Stimulated activated CD8-positive, alpha-beta memory T cell treated with anti-CD3 and anti-CD28 coated beads, Interleukin-15, amount 100 ng/mL, for 1 hour (primary cell): ENCODE measurements at regions not wholly inside any gene's neighbourhood (a gene's known extent, or its start where the extent isn't known, plus 50 kb on each side); places are given as distances from the start of the nearest gene placed in this dataset.
"Not testable (repeated sequence)": the region's sequence is repeated elsewhere in the genome, so short reads cannot be mapped to it uniquely, and the experiment has no call there.

ENCODE experiments used
- DNase-seq: peaks from one replicate; pipeline ENCODE4 v3.0.0-alpha.2; 2020; ENCODE audit warnings: low read depth

DNA sequence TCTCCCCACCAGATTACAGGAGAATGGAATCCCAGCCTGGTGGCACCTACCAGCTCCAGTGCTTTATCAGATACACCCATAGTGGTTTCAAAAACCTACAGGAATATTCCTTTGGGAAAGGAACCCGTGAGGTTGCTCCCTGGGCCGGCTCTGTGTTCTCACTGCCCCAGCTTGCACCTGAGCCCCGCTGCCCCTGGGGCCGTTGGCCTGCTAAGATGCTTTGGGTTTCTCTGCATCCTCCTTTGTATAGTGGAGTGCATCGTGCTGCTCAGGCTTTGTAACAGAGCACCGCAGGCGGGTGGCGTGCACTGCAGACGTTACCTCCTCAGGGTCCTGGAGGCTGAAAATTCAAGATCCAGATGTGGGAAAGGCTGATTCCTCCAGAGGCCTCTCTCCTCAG lies 414.1 kb downstream of the BRD1 start:
- no peak for DNase-seq

DNA sequence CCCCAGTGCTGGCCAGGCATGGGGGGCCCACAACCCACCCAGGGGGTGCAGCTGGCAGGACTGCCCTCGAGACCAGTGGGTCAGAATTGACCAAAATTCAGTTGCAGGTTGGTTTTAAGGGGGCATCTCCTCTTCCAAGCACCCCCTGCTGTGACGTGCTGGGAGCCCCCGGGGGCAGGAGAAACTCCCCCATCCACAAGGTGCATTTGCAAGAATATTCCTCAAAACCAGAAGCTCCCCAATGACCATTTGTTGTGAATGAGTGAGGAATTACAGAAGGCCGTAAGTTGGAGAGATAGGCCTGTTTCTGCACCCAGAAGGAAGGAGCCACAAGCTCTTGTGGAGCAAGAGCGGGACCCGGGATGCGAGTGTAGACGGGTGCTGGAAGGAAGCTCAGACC lies 414.5 kb downstream of the BRD1 start:
- DNase-seq = no peak

DNA sequence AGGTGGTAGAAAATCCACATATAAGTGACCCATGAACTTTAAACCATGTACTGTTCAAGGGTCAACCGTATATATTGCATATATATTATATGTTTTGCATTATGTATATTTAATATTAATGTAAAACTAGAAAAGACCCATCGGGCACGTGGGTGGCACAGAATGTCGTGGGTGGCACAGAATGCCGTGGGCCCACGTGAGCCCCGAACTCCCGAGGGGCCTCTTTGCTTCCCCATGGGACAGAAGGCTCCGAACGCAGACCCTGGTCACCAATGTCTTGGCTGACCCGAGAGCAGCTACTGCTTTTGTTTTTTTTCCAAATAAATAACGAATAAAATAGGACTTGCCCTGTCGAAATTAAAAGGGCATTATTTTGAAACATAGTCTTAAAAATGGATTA lies 415.4 kb downstream of the BRD1 start:
- DNase-seq = no peak

DNA sequence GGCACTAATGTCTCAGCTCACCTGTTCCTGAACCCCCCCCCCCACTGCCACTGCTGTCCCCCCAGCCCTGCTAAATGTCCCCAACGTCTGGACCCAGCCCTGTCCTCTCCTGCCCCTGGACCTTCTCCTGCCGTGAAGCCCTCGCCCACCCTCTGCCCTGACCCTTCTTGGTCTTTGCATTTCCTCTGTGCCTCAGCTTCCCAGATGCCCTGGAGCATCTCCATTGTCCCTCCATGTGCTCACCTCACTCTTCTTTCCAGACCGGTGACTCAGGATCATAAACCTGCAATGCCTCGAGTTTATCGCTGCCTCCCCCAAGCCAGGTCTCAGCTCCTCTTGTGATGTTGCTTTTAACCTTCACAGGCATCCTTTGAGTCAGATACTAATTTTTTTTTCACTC lies 416.4 kb downstream of the BRD1 start:
- no peak for DNase-seq

DNA sequence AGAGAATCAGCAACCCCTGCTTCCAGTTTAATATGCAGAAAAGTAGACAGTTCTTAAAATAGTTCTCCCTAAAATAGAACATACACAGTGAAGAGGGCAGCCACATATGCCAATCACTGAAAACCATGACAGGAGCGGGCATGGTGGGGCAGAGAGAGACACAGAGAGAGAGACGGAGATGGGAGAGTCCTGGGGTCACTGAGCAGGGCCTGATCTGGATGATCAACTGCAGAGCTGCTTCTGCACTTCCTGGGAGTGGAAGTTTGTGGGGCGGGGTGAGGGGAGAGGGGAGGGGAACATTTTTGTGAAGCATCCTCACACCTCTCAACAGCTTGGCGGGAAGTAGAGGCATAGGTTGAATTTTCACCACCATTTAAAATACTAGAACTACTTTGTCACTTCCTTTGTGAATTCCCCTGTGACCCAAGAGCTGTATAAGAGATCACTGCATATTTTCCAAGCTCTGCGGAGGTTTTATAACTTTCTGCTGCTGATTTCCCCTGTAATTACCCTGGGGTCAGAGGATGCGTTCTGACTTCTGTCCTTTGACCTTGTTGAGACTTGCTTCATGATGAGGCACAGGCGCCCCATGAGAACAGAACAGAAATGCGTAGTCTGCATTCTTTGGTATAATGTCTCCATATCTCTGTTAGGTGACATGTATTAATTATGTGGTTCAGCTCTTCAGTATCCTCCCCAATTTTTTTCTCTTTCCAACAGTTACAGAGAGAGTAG lies 419.4 kb downstream of the BRD1 start:
- DNase-seq = no peak

DNA sequence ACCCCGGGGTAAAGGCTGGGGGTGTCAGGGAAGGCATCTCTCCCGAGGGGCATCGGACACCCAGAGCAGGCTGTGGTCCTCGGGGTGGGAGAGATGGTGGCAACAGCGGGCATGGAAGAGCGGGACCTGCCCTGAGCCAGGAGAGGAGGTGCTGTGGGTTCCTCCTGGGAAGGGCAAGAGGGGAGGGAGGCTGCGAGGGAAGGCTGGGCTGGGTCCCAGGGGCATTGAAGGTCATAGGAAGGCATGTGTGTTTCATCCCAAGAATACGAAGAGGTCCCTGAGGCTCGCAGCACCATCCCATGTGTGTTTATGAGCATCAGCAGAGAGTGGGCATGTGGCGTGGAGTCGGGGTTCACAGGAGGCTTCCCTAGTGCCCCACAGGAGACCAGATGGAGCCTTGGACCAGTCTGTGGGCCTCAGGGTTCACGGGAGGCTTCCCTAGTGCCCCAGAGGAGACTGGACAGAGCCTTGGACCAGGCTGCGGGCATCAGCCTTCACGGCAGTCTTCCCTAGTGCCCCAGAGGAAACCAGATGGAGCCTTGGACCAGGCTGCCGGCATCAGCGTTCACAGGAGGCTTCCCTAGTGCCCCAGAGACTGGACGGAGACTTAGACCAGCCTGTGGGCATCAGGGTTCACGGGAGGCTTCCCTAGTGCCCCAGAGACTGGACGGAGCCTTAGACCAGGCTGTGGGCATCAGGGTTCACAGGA lies 420.6 kb downstream of the BRD1 start:
- no peak for DNase-seq

DNA sequence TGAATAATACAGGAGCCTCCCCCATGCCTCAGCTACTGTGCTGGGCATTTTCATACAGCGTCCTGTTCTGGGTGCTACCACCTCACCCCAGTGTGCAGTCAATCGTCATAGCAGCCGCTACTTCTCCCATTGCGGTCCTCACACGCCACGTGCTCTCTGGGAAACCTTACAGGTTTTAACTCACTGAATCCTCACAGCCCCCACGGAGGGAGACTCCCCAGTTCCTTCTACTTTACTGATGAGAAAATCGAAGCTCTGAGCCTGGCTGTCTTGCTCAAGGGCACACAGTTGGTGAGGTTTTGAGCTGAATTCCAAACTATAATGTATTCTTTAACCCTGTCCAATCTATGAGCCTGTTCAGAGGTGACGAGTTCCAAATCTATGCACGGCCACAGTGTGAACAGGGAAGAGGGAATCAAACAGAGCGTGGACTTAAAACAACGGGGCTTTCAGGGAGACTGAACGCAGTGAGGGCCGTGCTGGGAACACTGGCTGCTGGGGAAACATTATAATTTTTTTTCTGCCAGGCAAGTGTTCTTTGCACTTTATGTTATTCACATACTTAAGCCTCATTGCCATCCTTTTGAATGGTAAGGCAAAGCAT lies 421.5 kb downstream of the BRD1 start:
- DNase-seq = no peak

DNA sequence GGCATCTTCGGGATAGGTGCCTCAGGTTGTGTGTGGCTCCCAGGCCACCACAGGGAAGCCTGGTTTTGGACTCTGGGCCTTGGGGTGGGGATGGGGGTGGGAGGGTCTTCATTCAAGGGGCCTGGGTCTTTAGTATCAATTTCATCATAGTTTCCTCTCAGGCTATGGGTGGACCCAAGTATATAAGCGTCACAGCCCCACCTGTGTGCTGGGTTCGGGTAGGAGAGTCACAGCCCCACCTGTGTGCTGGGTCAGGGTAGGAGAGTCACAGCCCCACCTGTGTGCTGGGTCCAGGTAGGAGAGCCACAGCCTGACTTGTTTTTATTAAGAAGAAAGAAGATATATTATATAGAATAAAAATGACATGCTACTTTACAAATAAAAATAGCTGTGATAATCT lies 422.1 kb downstream of the BRD1 start:
- no peak for DNase-seq

DNA sequence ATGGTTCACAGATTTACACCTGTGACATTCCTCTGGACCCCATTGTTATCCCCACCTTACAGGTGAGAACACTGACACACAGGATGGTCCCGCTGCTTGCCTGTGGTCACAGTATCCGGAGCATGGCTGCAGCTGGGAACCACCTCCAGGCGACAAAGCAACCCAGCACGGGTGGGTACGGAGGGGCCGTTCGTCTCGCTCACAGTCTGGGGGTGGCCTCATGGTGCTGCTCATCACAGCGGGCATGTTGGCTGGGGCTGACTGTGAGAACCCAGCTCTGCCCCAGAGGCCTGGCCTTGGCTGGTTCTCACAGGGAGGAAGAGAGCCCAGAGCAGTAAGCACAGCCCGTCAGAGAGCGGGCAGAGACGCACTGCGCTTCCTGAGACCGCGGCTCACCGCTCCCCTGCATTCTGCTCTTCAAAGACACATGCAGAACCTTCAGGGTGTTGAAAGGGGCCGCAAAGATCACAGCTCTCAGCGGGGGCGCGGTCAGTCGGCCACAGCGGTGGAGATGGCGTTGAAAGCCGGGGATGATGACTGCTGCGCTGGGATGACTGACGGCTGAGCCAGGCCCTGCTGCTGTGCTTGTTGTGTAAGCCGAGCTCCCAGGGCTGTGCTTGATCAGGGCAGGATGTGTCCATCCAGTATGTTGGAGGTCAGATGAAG lies 423.0 kb downstream of the BRD1 start:
- no peak for DNase-seq

DNA sequence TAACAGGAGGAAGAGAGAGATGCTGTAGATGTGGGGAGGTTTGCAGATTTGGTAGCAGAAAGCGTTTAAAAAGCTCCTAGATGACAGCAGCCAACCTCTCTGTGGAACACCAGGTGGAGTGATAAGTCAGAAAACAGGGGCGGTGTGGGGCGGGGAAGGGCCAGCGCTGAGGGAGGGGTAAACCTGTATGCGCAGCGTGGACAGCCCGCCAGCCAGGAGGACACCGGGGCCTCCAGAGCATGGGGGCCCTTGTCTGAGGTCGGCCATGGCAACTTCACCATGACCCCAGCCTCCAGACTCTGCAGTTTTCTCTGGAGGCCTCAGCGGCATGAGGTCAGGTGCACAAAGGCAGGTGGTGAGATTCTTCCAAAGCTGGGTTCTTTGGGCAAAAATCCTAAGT lies 423.7 kb downstream of the BRD1 start:
- DNase-seq = no peak

DNA sequence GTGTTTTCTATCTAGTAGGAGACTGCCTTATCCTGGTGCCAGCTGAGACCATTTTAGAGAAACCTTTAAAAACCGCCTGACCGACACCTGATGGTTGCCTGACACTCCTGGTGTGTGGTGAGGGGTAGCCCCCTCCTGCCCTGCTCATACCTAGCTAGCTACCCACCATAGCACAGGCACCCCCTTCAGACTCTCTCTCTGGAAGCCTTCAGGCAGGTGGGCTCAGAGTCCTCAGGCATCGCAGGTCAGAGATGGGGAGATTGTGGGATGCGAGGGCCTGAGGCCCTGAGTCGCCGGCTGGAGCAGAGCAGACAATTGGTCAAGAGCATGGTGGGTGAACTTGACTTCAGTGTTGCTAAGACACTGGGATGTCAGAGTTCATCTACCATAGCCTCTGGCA lies 424.6 kb downstream of the BRD1 start:
- DNase-seq = no peak

DNA sequence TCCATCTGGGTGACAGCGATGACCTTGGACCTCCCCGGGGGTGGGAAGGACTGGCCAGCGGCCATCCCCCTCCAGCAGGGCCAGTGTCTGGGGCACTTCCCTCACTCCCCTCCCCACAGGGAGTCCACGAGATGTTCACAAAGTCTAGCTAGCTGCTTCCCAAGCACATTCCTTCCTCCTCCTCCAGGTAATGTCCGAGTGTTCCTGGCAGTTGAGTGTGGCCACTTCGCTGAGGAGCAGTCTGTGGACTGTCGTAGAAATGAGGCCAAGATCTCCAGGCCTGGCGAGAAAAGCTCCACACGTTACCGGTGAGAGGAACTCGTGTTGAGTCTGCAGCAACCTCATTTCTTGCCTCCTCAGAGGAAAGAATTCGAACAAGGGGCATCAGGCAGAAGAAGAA lies 425.5 kb downstream of the BRD1 start:
- DNase-seq = no peak

DNA sequence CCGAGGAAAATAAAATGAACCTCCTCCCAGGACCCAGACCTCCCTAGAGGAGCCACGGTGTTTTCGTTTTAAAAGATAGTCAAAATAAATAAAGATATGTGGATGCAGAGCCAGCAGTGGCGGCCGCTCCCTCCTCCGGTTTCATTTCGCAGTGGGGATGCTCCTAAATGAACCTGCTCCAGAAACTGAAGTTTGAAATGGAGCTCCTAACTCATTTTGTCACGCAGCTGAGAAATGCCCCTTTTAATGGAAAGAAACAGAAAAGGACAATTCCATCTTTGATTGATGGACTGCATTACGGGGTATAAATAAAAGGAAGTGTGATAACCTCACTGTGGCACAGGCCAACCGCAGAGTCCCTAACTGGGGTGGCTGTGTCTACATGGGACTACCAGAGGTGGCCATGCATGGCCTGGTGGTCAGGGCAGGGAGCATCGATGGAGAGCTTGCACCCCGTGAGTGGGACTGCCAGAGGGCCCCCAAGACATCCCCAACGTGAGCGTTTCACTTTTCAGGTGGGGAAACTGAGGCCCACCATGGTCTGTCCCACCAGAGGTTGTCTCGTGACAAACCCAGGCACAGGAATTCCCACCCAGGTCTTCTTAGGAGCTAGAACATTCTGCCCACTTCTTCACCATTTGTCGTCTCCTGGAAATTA lies 426.6 kb downstream of the BRD1 start:
- no peak for DNase-seq

DNA sequence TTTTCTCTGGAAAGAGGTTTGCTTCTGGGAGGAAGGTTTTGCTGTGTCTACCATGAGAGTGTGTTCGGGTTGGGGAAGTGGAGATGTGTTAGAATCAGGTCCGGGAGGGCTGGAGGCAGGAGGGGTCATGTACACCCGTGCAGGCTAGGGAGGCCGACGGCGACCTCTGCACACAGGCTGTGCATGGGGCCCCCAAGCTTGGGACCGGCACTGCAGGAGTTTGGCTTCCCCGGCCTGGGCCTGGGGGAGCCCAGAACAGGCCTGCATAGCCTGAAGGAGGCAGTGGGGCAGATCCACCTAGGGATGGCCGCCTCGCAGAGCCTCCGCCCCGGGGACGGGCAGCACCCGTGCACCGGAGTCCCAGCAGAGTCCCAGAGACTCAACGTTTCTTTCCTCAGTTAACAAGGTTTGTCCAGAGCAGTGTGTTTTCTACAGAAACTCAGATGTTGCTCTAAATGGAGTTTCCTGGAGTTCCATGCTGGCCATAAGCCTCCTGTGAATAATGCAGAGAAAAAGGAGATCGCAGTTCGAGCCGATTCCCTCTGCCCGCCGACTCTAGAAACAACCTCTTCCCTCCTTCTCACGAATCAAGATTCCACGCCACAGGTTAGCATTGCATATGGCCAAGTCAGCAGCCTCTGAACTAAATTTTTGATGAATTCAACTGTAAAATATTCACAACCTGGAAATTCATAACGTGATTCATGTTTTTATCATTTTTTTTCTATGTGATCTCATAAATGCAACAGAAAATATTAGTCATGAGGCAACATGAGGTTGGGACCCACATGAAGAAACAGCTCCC lies 427.3 kb downstream of the BRD1 start:
- DNase-seq = no peak

DNA sequence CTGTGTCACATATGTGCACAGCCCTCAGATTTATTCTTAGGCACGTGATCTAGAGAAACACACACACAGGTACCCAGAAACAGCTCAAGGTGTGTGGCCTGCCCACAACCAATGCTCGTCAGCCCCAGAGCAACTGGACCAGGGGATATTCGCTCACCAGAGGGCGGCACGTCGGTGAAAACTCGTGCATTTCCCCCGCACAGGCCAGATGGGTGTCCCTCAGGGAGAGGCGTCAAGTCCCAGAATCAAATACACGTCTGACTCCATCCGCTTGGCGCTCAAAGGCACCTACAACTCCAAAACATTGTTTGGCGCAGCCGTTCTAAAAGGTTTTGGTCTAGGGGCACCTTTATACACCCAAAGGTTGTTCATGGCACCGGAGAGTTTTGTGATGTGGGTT lies 429.0 kb downstream of the BRD1 start:
- DNase-seq = no peak

DNA sequence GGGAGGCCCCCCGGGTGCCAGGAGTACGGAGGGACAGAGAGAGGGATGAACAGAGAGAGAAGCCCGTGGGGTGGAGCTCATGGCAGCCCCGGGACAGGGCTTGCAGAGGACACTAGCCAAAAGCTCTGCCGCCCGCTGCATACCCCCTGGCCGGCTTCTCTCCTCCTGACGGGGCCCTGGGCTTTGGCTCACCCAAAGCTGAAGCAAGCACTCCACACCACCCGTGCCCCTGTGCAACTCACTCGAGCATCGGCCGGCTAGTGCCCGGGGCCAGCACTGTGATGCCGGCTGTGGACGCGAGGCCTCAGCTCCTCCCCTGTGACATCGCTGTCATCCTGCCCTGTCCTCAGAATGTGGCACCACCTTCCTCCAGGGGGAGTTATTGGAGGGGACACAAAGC lies 429.6 kb downstream of the BRD1 start:
- DNase-seq = no peak

DNA sequence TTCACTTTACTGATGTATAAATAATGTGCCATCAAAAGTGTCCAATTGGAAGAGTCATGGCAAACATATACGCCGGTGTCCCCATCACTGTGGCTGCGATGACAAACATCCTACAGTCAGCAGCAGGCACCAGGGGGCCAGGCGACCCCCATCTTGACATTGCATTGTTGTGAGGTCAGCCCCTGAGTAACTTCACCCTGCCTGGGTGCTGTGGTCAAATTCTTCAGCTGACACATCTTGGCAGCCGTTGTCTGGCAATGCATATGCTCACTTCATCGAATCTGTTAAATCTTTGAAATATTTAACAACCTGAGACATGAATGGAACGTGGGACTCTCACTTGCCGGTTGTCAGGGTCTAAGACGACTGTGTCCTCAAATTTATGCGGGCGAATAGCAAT lies 430.9 kb downstream of the BRD1 start:
- no peak for DNase-seq

DNA sequence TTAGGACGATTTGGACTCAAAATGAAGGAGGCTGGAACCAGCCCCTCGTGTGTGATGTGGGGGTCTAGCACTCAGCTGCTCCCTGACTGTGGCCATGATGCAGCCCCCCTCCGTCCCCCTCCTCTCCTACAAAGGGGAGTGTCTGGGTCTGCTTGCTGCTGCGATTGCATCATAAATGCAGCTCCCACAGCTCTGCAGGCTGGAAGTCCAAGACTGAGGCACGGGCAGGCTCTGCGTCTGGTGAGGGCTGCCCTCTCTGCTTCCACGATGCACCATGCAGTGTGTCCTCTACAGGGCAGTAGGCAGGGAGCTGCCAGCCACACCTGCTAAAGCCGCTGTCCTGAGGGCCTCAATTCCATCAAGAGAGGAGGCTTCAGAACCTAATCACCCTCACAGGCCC lies 432.1 kb downstream of the BRD1 start:
- no peak for DNase-seq

DNA sequence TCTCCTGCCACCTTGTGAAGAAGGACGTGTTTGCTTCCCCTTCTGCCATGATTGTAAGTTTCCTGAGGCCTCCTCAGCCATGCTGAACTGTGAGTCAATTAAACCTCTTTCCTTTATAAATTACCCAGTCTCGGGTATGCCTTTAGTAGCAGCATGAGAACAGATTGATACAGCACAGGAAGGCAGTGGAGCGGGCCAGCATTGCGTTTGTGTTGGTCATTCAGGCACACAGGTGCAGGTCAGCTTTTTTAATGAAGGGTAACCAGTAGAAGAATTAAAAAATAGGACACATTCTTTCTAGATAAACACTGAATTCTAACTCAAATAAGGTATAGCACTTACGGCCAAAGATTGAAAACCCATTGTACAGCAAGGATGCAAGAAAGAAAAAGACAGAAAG lies 432.6 kb downstream of the BRD1 start:
- not testable (repeated sequence) for DNase-seq

DNA sequence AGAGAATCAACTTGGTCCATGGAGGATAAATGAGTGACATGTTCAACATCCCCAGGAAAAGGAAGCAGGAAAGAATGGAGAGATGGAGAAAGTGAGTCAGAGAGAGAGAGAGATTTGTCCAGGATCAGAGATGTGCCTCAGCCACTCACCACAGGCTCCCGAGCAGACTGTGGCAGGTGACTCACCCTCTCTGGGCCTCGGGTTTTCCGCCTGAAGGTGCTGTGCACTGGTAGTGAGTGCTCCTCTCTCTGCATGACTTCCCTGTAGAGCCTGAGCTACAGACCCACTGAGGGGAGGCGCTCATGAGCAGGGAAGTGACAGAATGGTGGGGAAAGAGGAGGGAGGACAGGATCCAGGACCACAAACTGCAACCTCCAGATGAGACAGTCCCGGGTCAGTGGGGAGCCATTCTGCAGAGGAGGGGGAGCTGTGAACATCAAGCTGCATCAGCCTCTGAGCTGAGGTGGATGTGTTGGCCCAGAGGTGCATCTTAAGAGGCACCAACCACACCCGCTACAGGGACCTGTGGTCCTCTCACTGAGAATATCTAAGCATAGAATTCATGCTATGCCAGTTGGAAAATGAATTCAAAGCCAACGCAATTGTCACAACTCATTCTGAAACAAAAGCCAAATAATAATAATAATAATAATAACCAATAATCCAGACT lies 433.4 kb downstream of the BRD1 start:
- no peak for DNase-seq

DNA sequence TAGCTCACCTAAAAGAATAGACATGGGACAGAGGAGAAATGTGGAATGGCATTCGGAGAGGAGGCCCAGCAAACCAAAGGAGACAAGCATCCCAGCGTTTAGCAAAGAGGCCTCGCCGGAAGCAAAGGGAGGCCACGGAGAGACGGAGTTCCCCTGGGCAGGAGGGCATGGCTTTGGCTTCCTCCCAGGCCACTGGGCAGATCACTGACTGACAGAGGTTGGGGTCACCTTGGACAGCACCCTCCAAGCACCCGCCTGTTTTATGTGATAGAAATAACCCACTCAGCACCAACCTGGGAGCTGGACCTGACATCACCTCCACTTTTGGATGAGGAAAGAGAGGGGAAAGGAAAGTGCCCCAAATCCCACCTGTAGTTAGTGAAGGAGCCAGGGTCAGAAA lies 434.1 kb downstream of the BRD1 start:
- no peak for DNase-seq
